ENCODE measurements at regions not wholly inside any gene's neighbourhood (a gene's known extent, or its start where the extent isn't known, plus 50 kb on each side); places are given as distances from the start of the nearest gene placed in this dataset.

DNA sequence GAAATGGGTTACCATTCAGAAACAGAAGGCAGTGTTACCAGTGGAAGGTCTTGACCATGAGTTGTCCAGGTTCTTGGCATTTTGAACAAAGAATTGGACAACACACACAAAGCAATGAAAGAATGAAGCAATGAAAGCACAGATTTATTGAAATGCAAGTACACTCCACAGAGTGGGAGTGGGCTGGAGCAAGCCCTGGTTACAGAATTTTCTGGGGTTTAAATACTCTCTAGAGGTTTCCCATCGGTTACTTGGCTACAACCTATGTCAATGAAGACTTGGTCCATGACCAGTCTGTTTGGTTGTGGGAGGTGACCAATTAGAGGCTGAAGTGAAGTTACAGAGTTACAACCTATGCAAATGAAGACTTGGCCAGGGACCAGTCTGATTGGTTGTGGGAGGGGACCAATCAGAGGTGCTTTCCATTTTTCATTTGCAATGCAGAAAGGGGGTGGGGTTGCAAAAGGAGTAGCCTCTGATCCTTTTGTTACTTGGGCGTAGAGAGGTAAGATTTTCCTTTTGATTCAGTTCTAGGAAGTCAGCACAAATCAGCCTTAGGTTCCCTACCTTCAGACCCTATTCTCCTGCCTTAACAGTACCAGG lies 71.7 kb upstream of the SPRY4 start:
- no peak for TF ChIP-seq EZH2 (IDR thresholded peaks at IDR 0.05; ENCODE audit: borderline replicate concordance, insufficient read depth, low read depth, low read length, poor library complexity, severe bottlenecking)
- TF ChIP-seq, protein P1, sequence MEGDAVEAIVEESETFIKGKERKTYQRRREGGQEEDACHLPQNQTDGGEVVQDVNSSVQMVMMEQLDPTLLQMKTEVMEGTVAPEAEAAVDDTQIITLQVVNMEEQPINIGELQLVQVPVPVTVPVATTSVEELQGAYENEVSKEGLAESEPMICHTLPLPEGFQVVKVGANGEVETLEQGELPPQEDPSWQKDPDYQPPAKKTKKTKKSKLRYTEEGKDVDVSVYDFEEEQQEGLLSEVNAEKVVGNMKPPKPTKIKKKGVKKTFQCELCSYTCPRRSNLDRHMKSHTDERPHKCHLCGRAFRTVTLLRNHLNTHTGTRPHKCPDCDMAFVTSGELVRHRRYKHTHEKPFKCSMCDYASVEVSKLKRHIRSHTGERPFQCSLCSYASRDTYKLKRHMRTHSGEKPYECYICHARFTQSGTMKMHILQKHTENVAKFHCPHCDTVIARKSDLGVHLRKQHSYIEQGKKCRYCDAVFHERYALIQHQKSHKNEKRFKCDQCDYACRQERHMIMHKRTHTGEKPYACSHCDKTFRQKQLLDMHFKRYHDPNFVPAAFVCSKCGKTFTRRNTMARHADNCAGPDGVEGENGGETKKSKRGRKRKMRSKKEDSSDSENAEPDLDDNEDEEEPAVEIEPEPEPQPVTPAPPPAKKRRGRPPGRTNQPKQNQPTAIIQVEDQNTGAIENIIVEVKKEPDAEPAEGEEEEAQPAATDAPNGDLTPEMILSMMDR (IDR thresholded peaks at IDR 0.05) = no peak
